ENCODE measurements at regions not wholly inside any gene's neighbourhood (a gene's known extent, or its start where the extent isn't known, plus 50 kb on each side); places are given as distances from the start of the nearest gene placed in this dataset.

GRCh38 chr11:35050541-35050995 is 88.4 kb upstream of the CD44 start:
- no peak for TF ChIP-seq CTCF (IDR thresholded peaks at IDR 0.05)
- TF ChIP-seq POLR2A (IDR thresholded peaks at IDR 0.05) = no peak
- no peak for TF ChIP-seq POLR2AphosphoS5 (IDR thresholded peaks at IDR 0.05; ENCODE audit: insufficient read depth in 1 of 2, low read depth in 1 of 2)

Measured in vagina (tissue), 2 donors.